Ishikawa (cell line): ENCODE measurements at regions not wholly inside any gene's neighbourhood (a gene's known extent, or its start where the extent isn't known, plus 50 kb on each side); places are given as distances from the start of the nearest gene placed in this dataset.

Experiments
- CEBPB ChIP-seq: IDR thresholded peaks from 2 replicates; pipeline ENCODE4 v1.6.1; 2012
- CREB1 ChIP-seq: IDR thresholded peaks from 2 replicates; pipeline ENCODE4 v1.6.1; 2012; ENCODE audit warnings: low read depth
- EGR1 ChIP-seq: IDR thresholded peaks from 2 replicates; pipeline ENCODE4 v1.6.1; 2012
- EP300 ChIP-seq: IDR thresholded peaks from 2 replicates; pipeline ENCODE4 v1.6.1; 2012; ENCODE audit warnings: borderline replicate concordance
- FOXM1 ChIP-seq: IDR thresholded peaks from 2 replicates; pipeline ENCODE4 v1.6.1; 2012; ENCODE audit warnings: low read depth, borderline replicate concordance
- MAX ChIP-seq: IDR thresholded peaks from 2 replicates; pipeline ENCODE4 v1.6.1; 2012
- NFIC ChIP-seq: IDR thresholded peaks from 2 replicates; pipeline ENCODE4 v1.6.1; 2012
- RAD21 ChIP-seq: IDR thresholded peaks from 2 replicates; pipeline ENCODE4 v1.6.1; 2012; ENCODE audit warnings: low read depth
- REST ChIP-seq: IDR thresholded peaks from 2 replicates; pipeline ENCODE4 v1.6.1; 2012; ENCODE audit warnings: low read depth, mild to moderate bottlenecking
- TAF1 ChIP-seq: IDR thresholded peaks from 2 replicates; pipeline ENCODE4 v1.6.1; 2012; ENCODE audit warnings: low read depth, mild to moderate bottlenecking
- TCF12 ChIP-seq: IDR thresholded peaks from 2 replicates; pipeline ENCODE4 v1.6.1; 2012; ENCODE audit warnings: low read depth
- TEAD4 ChIP-seq: IDR thresholded peaks from 2 replicates; pipeline ENCODE4 v1.6.1; 2012
- USF1 ChIP-seq: IDR thresholded peaks from 2 replicates; pipeline ENCODE4 v1.6.1; 2012
- YY1 ChIP-seq: IDR thresholded peaks from 2 replicates; pipeline ENCODE4 v1.6.1; 2012; ENCODE audit warnings: low read depth
- ZBTB7A ChIP-seq: IDR thresholded peaks from 2 replicates; pipeline ENCODE4 v1.6.1; 2012; ENCODE audit warnings: low read depth

- TF ChIP-seq CEBPB (no peak), NFIC (no peak)
Observed at GRCh38 chr9:19994296-19994695, 205.5 kb upstream of the SLC24A2 start.

- TF ChIP-seq REST (no peak), CEBPB (no peak), TEAD4 (no peak), EGR1 (no peak), CREB1 (no peak), MAX (no peak)
Observed at GRCh38 chr9:19992556-19992955, 203.7 kb upstream of the SLC24A2 start.

GRCh38 chr9:19989213-19989612 is 200.4 kb upstream of the SLC24A2 start:
- TF ChIP-seq NFIC (no peak), CREB1 (no peak), YY1 (no peak), TEAD4 (no peak), USF1 (no peak), FOXM1 (no peak), TAF1 (no peak), CEBPB (no peak), MAX (no peak), ZBTB7A (no peak), REST (no peak), EP300 (no peak), RAD21 (no peak)

- TF ChIP-seq TAF1 (no peak), RAD21 (no peak), TCF12 (no peak), REST (no peak), ZBTB7A (no peak), YY1 (no peak), CREB1 (no peak), TEAD4 (no peak), MAX (no peak), CEBPB (no peak)
Observed at GRCh38 chr9:19988281-19988680, 199.4 kb upstream of the SLC24A2 start.

GRCh38 chr9:19985081-19985480 is 196.2 kb upstream of the SLC24A2 start:
- TF ChIP-seq CEBPB = no peak
- no peak for TF ChIP-seq EGR1
- no peak for TF ChIP-seq RAD21
- TF ChIP-seq TAF1 = no peak
- TF ChIP-seq MAX = no peak
- no peak for TF ChIP-seq TEAD4
- no peak for TF ChIP-seq EP300
- TF ChIP-seq FOXM1 = no peak
- no peak for TF ChIP-seq YY1
- TF ChIP-seq USF1 = no peak
- no peak for TF ChIP-seq TCF12
